ENCODE measurements at regions not wholly inside any gene's neighbourhood (a gene's known extent, or its start where the extent isn't known, plus 50 kb on each side); places are given as distances from the start of the nearest gene placed in this dataset.
"Not testable (repeated sequence)": the region's sequence is repeated elsewhere in the genome, so short reads cannot be mapped to it uniquely, and the experiment has no call there.

DNA sequence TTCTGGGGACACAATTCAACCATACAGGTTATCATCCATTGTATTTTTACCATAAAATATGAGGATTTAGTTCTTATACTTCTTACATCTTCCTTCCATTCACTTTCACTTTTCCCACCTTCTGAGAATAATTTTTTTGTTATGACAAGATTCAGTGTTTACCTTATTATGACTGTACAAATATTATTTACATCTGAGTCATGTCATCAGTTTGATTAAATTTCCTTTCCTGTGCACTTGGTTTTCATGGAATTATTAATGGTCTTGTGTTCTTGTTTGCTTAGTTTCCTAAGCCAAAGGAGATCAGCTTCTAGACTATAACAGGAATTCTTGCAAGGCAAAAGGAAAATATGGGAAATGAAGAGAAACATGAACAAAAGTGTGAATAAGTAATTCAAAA lies 366.5 kb downstream of the TMEM38B start:
- DNase-seq: no peak

DNA sequence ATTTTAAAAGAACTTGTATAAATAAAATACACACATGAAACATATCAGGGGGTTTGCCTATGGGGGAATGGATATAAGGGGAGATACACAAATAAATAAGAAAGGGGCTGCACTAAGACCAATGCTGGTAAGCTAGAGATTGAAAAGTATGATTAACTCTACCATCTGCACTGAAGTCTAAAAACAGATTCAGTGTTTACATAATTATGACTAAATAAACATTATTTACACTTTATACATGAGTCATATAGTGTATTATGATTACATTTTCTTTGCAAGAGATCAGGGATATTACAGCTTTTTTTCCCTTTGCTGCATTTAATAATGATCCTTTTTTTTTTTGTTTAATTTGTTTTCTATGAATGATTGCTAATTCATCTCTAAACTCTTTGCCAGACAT lies 367.9 kb downstream of the TMEM38B start:
- no peak for DNase-seq

DNA sequence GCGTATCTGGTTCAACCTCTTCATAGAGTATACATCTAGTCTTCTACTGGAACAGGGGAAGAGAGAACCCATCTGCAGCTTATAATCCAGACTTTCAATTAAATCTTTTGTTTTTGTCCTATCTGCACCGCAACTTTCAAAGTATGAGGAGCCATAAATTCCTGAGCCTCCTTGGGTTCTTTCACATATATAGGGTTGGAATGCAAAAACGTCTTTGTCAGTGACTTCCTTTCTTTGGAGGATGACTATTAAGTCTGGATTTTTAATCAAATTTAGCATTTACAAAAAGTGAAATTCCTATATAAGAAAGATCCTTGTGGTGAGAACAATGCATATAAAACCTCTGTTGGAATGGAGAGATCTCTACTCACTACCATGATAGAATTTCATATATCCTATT lies 370.8 kb downstream of the TMEM38B start:
- DNase-seq: no peak

DNA sequence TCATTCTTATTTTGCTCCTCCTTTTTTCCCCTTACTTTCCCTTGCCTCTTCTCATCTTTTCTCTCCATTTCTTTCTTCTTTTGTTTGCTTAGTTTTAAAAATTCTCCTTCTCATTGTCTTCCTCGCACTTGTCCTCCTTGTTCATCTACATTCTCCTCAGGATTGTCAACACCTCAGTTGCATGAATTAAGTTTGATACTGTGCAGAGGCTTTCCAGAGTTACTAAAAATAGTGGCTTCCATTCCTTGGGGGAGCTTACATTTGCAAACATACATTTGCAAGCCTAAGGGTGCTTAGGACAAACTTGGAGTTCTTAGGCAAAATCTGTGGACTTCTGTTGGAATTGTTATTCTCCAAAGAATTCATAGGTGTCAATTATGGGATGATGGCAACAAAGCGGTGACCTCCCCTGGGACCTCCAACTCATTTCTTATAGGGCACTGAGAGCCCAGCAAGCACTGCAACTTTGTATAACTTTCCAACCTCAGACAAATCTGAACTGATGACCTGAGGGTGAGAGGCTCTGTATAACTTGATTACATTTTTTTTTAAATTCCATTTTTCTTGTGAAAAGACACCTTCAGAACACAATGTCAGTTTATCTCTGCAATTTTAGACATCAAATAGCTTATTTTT lies 371.4 kb downstream of the TMEM38B start:
- DNase-seq: no peak

DNA sequence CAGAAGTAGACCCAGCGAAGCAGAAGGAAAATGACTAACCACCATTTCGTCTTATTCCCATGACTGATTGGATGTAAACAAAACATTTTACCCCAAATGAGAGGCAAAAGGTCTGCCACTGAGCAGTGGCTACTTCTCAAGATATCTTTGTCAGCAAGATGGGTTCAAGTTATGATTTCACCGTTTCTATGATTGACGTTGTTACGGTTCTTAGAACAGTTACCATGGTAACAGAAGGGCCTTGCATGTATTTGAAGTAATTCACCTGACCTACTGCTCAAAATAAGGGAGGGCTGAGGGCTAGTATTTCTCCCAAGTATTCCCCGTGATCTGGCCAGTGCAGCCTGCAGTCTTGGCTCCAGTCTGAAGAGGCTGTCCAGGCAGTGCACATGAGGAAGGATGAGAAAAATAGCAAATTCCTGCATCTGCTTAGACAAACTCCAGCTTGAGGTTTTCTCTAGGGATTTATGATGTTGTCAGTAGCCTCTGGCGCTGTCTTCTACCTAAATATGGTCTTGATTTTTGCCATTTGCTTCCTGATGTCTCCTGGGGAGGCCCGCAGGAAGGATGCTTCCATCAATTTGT lies 372.7 kb downstream of the TMEM38B start:
- no peak for DNase-seq

DNA sequence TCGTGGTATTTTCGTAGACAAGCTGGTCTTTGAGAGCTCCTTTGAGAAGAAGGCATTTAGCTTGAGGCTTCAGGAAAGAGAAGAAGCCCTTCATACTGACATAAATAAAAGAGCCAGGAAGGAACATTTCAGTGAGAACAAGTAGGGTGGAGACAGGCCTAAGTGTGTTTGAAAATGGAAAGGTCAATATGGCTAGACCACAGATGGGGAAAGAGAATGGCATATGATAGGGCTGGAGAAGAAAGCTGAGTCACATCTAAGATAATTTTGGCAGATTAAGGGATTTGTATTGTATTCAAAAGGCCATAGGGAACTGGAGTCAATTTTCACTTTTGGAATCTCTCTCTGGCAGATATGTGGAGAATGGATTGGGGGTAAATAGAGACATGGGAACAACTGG lies 374.9 kb downstream of the TMEM38B start:
- no peak for DNase-seq

DNA sequence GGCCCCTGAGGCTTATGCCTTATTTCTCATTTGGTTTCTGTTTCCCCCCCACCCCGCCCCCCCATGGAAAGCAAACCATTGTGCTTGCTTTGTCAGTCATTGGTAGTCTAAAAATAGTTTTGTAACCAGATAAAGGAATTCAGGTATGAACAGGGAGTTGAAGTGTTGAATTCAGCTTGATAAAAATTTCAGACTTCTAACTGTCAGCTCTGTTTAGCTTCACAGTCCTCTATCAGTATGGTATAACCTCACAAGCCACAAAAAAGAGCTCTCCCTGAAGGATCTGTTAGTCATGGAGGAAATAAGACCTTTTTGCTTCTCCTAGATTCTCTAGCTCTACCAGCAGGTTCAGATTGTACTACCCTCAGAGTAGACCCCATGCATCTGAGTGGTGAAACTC lies 378.1 kb downstream of the TMEM38B start:
- DNase-seq: no peak

DNA sequence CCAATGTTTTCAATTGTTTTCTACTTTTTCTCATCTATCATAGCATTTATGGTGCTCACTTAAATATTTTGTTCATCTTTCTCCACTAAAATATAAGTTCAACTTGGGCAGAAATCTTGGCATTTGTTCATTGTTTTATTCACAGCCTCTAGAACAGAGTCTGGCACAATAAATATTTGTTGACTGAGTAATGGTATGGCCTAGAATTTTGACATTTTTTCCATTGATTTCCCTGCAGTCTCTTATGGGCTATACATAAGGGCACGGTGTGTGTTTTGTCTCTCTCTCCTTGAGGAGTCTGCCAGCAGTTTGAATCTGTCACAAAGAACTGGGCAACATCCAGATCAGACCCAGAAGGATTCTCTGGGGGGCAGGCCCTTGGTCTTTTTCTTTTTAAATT lies 379.7 kb downstream of the TMEM38B start:
- no peak for DNase-seq

DNA sequence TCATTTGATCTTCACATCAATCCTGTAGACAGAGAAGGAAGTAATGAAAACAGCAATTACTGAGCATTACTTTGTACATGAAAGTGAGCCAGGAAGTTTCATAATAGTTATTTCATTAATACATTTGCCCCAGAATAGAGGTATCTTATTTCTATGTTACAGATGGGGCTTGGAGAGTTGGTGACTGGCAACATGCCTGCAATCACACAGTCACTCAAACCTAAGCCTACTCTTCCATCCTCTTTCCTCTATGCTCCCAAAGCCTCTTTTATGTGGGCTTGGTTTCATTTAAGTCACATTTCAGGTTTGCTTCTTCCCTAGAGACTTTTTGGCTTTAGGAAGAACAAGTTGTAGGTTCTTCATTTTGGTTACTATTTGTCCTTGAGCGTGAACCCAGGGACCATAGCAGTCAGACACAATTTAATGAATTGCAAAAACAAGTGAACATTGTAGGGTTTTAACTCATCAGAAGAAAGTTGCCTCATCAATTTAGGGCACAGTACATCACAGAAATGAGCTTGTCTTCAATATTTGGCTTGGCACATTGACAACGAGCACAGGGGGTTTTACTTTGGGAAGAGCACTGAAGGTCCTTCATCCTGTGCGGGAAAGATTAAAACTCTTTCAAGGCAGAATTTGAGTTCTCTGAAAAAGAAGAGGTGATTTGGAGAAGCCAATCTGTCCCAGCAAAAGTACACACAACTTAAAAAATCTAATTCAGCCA lies 381.1 kb downstream of the TMEM38B start:
- no peak for DNase-seq

DNA sequence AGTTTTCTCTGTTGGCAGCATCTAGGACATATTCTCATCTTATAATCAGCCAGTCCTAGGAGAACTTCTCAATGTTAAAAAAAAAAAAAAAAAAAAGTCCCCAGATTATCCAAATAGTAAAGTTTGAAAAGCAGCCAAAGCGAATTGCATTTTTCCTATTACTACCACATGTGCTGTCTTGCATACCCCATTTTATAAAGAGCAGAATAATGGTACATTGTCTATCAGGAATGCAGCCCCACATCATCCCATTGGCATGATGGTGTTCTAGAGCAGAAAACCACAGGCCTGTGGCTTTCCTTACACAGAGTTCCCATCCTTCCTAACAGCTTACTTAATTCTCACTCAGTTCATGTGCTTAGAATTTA lies 381.6 kb downstream of the TMEM38B start:
- no peak for DNase-seq

DNA sequence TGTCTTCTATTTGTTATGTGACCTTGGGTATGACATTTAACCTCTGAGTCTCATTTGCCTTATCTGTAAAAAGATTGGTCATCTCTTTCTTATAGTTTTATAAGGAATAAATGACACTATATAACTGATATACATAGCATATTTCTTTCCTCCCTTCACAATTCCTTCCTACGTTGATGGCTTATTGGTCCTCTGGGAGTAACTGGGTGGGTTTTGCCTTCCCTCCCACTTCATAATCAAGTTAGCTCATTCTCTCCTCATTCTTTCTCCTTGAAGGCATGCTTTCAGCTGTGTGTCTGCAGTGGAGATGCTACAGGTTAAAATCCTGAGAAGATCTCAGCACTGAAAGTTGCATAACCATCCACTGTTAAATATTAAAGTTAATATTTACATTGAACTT lies 382.4 kb downstream of the TMEM38B start:
- no peak for DNase-seq

DNA sequence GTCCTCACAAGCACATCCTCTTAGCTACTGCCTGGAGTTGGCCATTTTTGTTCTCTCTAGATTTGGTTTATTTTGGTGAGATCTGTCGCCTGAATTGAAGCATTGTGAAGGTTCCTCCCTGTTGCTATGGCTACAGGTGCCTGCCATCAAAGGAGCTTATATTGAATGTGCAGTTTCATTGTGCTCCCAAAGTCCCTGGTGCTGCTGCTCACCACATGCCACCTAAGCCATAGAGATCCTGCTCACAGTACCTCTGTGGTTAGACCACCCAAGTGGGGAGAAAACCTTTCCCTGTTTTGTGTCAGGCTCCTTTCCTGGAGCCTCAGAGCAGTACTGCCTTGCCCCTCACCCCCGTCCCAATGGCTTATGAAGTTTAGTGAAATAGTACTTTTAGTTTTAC lies 383.4 kb downstream of the TMEM38B start:
- DNase-seq: no peak

DNA sequence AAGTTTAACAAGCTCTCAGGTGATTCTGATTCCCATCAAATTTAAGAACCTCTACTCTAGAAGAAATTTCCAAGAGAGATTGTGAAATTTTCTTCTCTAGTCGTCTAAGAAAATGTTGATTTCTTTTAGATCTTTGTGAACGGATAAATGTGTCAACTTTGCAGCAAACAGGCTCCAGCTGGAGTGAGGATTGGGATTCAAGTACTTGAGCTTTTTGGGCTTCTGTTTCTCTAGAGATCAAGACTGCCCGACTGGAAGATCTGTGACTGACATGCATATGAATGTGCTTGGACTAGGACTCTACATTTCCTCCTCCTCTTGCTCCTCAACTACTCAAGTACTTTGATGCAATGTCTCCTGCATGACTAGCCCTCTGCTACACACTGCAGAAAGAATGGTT lies 388.3 kb downstream of the TMEM38B start:
- no peak for DNase-seq

DNA sequence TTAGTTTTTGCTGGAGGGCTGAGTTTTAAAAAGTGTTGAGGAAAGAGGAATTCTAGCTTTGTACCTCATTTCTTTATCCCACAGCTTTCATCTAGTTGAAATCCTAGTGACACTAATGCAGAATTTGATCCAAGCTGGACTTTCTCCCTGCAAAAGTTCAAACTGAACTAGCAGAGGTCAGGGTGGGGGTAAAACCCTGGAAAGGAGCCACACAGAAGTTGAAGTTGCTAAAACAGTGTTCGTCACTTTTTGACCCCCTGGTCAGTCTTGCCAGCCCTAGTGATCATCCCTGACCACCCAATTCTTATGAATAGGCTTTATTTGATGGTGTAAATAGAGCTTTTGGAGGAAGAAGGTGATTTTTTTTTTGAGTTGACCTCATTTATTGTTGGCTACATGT lies 390.4 kb downstream of the TMEM38B start:
- DNase-seq: no peak

DNA sequence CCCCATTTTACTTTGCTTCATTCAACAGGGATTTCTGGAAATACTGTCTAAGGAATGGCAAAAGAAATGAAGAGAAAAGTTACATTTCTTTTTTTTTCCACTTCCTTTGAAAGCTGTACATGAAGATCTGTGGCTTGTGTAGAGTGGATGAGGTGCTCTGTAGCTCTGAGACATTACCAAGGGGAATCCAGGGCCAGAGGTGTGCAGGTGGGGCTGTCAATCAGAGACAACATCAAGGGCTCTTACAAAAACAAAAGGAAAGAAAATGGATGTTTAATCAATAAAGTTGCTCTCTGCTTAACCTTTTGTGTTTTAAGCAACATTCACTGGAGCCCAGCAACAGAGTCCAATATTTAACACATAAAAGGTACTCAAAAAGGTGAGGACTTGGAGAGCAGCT lies 391.1 kb downstream of the TMEM38B start:
- DNase-seq: peak; percentile 18

DNA sequence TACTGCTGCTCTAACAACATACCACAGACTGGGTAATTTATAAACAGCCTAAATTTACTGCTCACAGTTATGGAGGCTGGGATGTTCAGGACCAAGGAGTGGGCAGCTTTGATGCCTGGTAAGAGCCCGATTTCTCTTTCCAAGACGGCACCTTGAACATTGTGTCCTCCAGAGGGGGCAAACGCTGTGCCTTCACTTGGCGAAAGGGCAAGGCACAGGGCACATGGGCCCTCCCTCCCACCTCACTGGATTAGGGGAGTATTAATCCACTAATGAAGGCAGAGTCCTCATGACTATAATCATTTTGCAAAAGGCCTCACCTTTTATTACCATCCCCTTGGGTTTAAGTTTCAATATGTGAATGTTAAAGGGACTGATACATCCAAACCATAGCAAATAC lies 397.7 kb downstream of the TMEM38B start:
- no peak for DNase-seq

DNA sequence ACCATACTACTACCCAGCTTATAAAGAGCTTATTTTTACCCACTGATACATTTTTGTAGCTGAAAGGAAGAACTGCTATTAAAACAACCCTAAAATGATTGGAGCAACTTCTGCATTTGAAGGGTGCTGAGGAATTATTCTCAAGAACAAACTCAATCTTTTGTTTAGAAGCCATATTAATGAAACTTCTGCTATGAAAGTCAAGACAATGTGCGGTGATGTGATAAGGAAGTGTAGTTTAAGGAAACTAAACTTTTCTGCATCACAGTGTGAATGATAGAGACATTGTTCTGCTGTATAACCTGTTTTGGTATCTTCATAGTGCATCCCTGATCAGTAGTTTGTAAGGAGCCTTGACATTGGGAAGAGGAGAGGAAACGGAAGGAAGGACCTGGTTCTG lies 408.5 kb downstream of the TMEM38B start:
- DNase-seq: no peak

DNA sequence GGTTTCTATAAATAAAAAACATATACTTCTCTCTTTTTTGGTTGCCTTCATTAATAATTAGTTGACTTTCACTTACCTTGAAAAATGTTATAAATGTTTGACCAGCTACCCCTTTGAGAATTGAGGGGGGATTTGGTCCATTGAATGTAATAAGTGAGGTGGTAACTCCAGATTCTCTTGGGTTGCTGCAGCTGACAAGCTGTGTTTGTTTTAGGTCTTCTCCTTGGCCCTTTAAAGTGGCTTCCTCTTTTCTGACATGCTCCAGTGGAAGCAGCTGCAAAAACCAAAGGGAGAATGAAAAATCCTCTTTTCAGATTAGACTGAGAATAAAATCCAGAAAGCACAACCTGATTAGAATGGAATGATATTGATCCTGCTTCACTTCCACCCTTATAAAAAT lies 410.5 kb downstream of the TMEM38B start:
- DNase-seq: no peak

DNA sequence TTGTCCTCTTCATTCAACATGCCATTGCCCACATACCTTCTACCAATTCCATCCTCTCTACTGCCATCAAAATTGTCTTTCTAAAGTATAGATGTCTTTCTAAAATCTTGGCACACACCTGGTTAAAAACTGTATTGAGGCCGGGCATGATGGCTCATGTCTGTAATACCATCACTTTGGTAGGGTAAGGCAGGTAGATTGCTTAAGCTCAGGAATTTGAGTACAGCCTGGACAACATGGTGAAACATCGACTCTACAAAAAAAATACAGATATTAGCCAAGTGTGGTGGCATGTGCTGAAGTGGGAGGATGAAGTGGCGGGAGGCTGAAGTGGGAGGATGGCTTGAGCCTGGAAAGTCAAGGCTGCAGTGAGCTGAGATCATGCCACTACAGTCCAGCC lies 412.1 kb downstream of the TMEM38B start:
- DNase-seq: no peak

DNA sequence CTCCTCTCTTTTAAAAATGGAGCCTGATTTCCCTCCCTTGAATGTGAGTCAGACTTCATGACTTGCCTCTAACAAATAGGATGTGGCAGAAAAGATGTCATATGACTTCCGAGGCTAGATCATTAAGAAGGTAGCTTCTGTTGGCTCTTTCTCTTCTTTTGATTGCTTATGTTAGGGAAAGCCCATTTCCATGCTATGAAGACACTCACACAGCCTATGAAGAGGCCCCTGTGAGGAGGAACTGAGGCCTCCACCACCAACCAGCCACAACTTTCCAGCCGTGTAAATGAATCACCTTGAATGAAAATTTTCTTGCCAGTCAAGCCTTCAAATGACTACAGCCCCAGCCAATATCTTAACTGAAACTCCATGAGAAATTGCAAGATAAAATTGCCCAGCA lies 413.4 kb downstream of the TMEM38B start:
- no peak for DNase-seq

DNA sequence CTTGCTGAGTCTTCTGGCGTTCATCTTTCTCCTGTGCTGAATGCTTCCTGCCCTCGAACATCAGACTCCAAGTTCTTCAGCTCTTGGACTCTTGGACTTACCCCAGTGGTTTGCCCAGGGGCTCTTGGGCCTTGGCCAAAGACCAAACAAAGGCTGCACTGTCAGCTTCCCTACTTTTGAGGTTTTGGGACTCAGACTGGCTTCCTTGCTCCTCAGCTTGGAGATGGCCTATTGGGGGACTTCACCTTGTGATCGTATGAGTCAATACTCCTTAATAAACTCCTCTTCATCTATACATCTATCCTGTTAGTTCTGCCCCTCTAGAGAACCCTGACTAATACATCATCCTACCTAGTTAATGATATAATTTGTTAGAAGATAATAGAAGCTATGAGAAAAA lies 415.4 kb downstream of the TMEM38B start:
- not testable (repeated sequence) for DNase-seq

DNA sequence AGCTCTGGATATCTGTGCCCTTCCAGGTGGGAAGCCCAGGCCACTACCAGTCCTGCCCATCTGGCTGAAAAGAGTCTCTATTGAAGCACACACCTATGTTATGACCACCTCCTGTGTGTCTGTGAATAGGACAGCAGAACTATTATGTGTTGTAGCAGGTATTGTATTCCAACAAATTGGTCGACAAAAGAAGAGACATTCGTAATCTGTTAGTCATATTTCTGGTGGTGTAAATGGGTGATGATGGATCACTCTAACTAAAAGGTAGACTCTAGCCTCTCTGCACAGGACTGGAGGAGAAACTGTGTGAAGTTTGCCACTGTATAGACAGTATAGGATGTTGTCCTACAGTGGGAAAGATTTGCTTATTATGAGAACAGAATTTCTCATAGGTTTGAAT lies 416.1 kb downstream of the TMEM38B start:
- DNase-seq: no peak

DNA sequence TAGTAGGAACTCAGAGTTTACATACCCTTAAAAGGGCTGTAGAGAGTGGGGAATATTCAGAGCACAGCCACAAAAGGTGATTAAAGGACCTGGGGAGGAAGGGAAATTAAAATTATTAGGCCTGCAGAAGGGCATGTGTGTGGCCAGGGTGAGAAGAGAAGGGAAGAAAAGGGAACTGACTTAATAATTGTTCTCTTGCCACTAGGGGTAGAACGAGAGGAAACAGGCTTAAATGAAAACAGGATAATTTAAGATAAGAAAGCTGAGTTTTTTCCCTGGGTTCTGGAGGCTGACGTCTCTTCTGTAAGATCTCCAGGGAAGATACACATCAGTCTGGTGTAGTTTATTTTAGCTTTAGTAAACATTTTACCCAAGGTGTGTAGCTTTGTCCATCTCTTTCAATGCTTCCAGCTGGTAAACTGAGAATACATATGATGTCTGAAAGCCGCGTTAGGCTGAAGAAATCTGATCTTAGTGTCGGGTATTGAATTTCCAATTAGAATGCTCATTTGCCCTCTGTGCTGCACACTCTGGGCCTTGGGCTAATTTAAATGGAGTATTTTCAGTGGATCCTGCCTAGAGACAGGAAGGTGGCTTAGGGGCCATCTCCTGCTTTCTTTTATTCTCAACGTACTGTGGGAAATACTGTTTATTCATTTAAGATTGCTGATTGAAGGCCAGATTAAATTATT lies 416.8 kb downstream of the TMEM38B start:
- DNase-seq: no peak

DNA sequence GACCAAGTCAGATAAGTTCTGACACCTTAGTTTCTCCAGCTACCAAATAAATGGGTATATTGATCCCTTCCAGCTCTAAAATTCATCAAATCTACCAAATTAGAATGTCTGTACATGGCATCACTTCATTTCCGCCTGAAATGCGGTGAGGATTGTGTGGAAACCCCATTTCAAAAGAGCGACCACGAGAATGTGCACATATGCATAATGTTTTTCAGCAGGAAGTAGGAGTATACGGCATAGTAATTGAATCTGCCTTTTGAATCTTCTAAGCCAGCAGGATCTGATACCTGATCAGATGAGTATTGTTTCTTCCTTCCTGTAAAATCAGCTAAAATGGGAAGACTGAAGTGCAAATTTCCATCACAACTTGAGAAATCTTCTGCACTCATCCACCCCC lies 418.6 kb downstream of the TMEM38B start:
- DNase-seq: no peak
